Motor neuron (in vitro differentiated cells): ENCODE measurements at regions not wholly inside any gene's neighbourhood (a gene's known extent, or its start where the extent isn't known, plus 50 kb on each side); places are given as distances from the start of the nearest gene placed in this dataset.
"Not testable (repeated sequence)": the region's sequence is repeated elsewhere in the genome, so short reads cannot be mapped to it uniquely, and the experiment has no call there.

ENCODE experiments used
- ATAC-seq, 8 experiments: fragments of 200-7000 bp; cut with Tn5 transposase; replicated peaks in 6 of 8; 2 replicates each; pipeline ENCODE4 v1.8.0; 2021; ENCODE audit warnings: mild to moderate bottlenecking in 8 of 8, moderate library complexity in 8 of 8
- H3K27ac ChIP-seq, 2 donors: fragments of 250-450 bp; sonication (Bioruptor Pico); 2 replicates each; pipeline ENCODE4 v1.9.0; 2021; ENCODE audit warnings: antibody characterized with exemption in 2 of 2, mild to moderate bottlenecking in 2 of 2, moderate library complexity in 1 of 2
- H3K4me1 ChIP-seq, 2 donors: fragments of 250-450 bp; sonication (Bioruptor Pico); replicated peaks in 1 of 2; 2 replicates each; pipeline ENCODE4 v1.6.1; 2021; ENCODE audit warnings: antibody characterized with exemption in 2 of 2, mild to moderate bottlenecking in 2 of 2, moderate library complexity in 1 of 2
- H3K4me3 ChIP-seq, 5 donors: fragments of 250-450 bp; sonication (Bioruptor Pico); 2 replicates each; pipeline ENCODE4 v1.9.0; 2021; ENCODE audit warnings: antibody characterized with exemption in 5 of 5, mild to moderate bottlenecking in 5 of 5, moderate library complexity in 4 of 5
- WGBS, 10 experiments: fragments of 450-650 bp; shearing (Covaris generic); methylation state at CpG; one replicate each; pipeline ENCODE4 v1.0.0; 2022; 5-methylcytosine and 5-hydroxymethylcytosine counted together
- in situ Hi-C, 9 experiments: fragments of 400-800 bp; cut with MboI; loops; one replicate each; pipeline ENCODE4 v1.15.0; 2021; ENCODE audit warnings: low sequenced_read_pairs in 9 of 9, low pct_unique_long_range_greater_than_20kb in 2 of 9; ENCODE audit not compliant: unreplicated experiment in 9 of 9

GRCh38 chr6:148001844-148002642 is 340.6 kb upstream of the SASH1 start:
- H3K27ac ChIP-seq = no peak overlapping the region
- ATAC-seq = peak in 3 of 8 experiments; percentile 16 to 34 (median 29)
- WGBS, 10 experiments = 10 to 97% (median 83%) methylated on average over 1 to 7 of the region's 7 CpGs
- in situ Hi-C loops = no loop called here
- H3K4me1 ChIP-seq = peaks cover 0 to 4% of the 10 kb centered on the region in 2 donors
- H3K4me3 ChIP-seq = no peak overlapping the region

- no peak overlapping the region for H3K27ac ChIP-seq
- H3K4me1 ChIP-seq = peaks cover 0 to 4% of the 10 kb centered on the region in 2 donors
- WGBS, 10 experiments = 33 to 100% (median 77%) methylated on average over 1 to 3 of the region's 3 CpGs
- ATAC-seq = no peak
- no peak overlapping the region for H3K4me3 ChIP-seq
- in situ Hi-C loops = no loop called here
These were observed 338.0 kb upstream of the SASH1 start for GRCh38 chr6:148004651-148005050.

GRCh38 chr6:148005806-148006205 is 336.8 kb upstream of the SASH1 start:
- Histone ChIP-seq H3K27ac (no peak overlapping the region), H3K4me3 (no peak overlapping the region), H3K4me1 (peaks cover 0 to 4% of the 10 kb centered on the region in 2 donors)
- WGBS, 10 experiments = 20 to 100% (median 65%) methylated on average over 1 to 2 of the region's 6 CpGs; no CpG with 5 or more reads in 6 of the 10 experiments
- in situ Hi-C loops = no loop called here
- ATAC-seq = no peak

- ATAC-seq, H3K27ac ChIP-seq, H3K4me3 ChIP-seq, H3K4me1 ChIP-seq, in situ Hi-C loops: not testable (repeated sequence)
These were observed 332.1 kb upstream of the SASH1 start for GRCh38 chr6:148010516-148010915.

- no peak overlapping the region for H3K4me3 ChIP-seq
- 14 to 80% (median 80%) methylated on average over 1 of the region's 1 CpG; no CpG with 5 or more reads in 7 of the 10 experiments for WGBS, 10 experiments
- in situ Hi-C loops = no loop called here
- H3K4me1 ChIP-seq = no peaks in the 10 kb centered on the region
- ATAC-seq = no peak
- no peak overlapping the region for H3K27ac ChIP-seq
These were observed 326.6 kb upstream of the SASH1 start for GRCh38 chr6:148016013-148016412.

GRCh38 chr6:148021165-148021564 is 321.5 kb upstream of the SASH1 start:
- Histone ChIP-seq H3K4me1 (peaks cover 0 to 6% of the 10 kb centered on the region in 2 donors), H3K27ac (no peak overlapping the region), H3K4me3 (no peak overlapping the region)
- in situ Hi-C loops = no loop called here
- 0 to 78% (median 40%) methylated on average over 1 of the region's 1 CpG; no CpG with 5 or more reads in 3 of the 10 experiments for WGBS, 10 experiments
- ATAC-seq = no peak

- in situ Hi-C loops = no loop called here
- no peak overlapping the region for H3K27ac ChIP-seq
- peak in 1 of 8 experiments; percentile 33 for ATAC-seq
- peaks cover 0 to 6% of the 10 kb centered on the region in 2 donors for H3K4me1 ChIP-seq
- WGBS, 10 experiments = 14 to 92% (median 74%) methylated on average over 1 to 5 of the region's 5 CpGs; no CpG with 5 or more reads in 3 of the 10 experiments
- no peak overlapping the region for H3K4me3 ChIP-seq
These were observed 320.9 kb upstream of the SASH1 start for GRCh38 chr6:148021699-148022098.

- not testable (repeated sequence) for ATAC-seq, H3K4me1 ChIP-seq
- WGBS, 10 experiments = 0 to 100% (median 92%) methylated on average over 1 to 6 of the region's 8 CpGs; no CpG with 5 or more reads in 1 of the 10 experiments
These were observed 320.4 kb upstream of the SASH1 start for GRCh38 chr6:148022279-148022678.

GRCh38 chr6:148027201-148027600 is 315.4 kb upstream of the SASH1 start:
- in situ Hi-C loops = no loop called here
- 50 to 100% (median 60%) methylated on average over 1 of the region's 1 CpG; no CpG with 5 or more reads in 5 of the 10 experiments for WGBS, 10 experiments
- peak in 1 of 8 experiments; percentile 49 for ATAC-seq

More at GRCh38 chr6:148022279-148022678, 320.4 kb upstream of the SASH1 start:
- in situ Hi-C loops, H3K4me3 ChIP-seq, H3K27ac ChIP-seq: not testable (repeated sequence)

GRCh38 chr6:148035806-148036390 is 306.7 kb upstream of the SASH1 start:
- 32 to 100% (median 83%) methylated on average over 1 to 6 of the region's 7 CpGs; no CpG with 5 or more reads in 2 of the 10 experiments for WGBS, 10 experiments
- in situ Hi-C loops = no loop called here
- H3K4me1 ChIP-seq = peaks cover 0 to 8% of the 10 kb centered on the region in 2 donors
- ATAC-seq = peak in 1 of 8 experiments; percentile 26
- H3K27ac ChIP-seq = no peak overlapping the region
- no peak overlapping the region for H3K4me3 ChIP-seq

More at GRCh38 chr6:148027201-148027600, 315.4 kb upstream of the SASH1 start:
- Histone ChIP-seq H3K27ac (no peak overlapping the region), H3K4me1 (peaks cover 0 to 6% of the 10 kb centered on the region in 2 donors), H3K4me3 (no peak overlapping the region)

GRCh38 chr6:148037496-148037895 is 305.1 kb upstream of the SASH1 start:
- H3K27ac ChIP-seq = no peak overlapping the region
- 39 to 100% (median 65%) methylated on average over 1 to 3 of the region's 3 CpGs; no CpG with 5 or more reads in 2 of the 10 experiments for WGBS, 10 experiments
- ATAC-seq = peak in 3 of 8 experiments; percentile 24 to 29 (median 26)
- H3K4me3 ChIP-seq = no peak overlapping the region
- H3K4me1 ChIP-seq = peaks cover 0 to 23% of the 10 kb centered on the region in 2 donors
- in situ Hi-C loops = no loop called here

GRCh38 chr6:148041546-148041945 is 301.1 kb upstream of the SASH1 start:
- WGBS, 10 experiments = 29 to 86% (median 63%) methylated on average over 3 to 4 of the region's 4 CpGs; no CpG with 5 or more reads in 1 of the 10 experiments
- in situ Hi-C loops = no loop called here
- Histone ChIP-seq H3K4me1 (peaks cover 0 to 26% of the 10 kb centered on the region in 2 donors), H3K4me3 (no peak overlapping the region), H3K27ac (no peak overlapping the region)
- ATAC-seq = peak in 1 of 8 experiments; percentile 42

- Histone ChIP-seq H3K4me1 (peaks cover 0 to 24% of the 10 kb centered on the region in 2 donors), H3K27ac (no peak overlapping the region), H3K4me3 (no peak overlapping the region)
- no peak for ATAC-seq
- WGBS, 10 experiments = 38 to 100% (median 54%) methylated on average over 1 of the region's 1 CpG; no CpG with 5 or more reads in 2 of the 10 experiments
- in situ Hi-C loops = no loop called here
These were observed 300.1 kb upstream of the SASH1 start for GRCh38 chr6:148042536-148042935.
